ENCODE measurements at regions not wholly inside any gene's neighbourhood (a gene's known extent, or its start where the extent isn't known, plus 50 kb on each side); places are given as distances from the start of the nearest gene placed in this dataset.

- H3K4me3 ChIP-seq (ENCODE audit: low read depth in 1 of 2, low read length in 1 of 2) = no peak overlapping the region
- TF ChIP-seq CTCF (IDR thresholded peaks at IDR 0.05) = no peak
- H3K27ac ChIP-seq = no peak overlapping the region
- H3K27me3 ChIP-seq = no peaks in the 10 kb centered on the region
- H3K36me3 ChIP-seq = no peaks in the 10 kb centered on the region
- H3K9me3 ChIP-seq = no peaks in the 10 kb centered on the region
- no peaks in the 10 kb centered on the region for H3K4me1 ChIP-seq (ENCODE audit: control insufficient read depth in 1 of 2, insufficient read depth in 1 of 2, low read depth in 1 of 2, low read length in 1 of 2)
Observed at GRCh38 chrX:15985937-15986336, 131.3 kb upstream of the AP1S2 start.

- H3K4me1 ChIP-seq (ENCODE audit: control insufficient read depth in 1 of 2, insufficient read depth in 1 of 2, low read depth in 1 of 2, low read length in 1 of 2) = peaks cover 1 to 4% of the 10 kb centered on the region in 2 experiments
- H3K36me3 ChIP-seq = no peaks in the 10 kb centered on the region
- no peak for TF ChIP-seq CTCF (IDR thresholded peaks at IDR 0.05)
- no peaks in the 10 kb centered on the region for H3K9me3 ChIP-seq
- no peaks in the 10 kb centered on the region for H3K27me3 ChIP-seq
- no peak overlapping the region for H3K4me3 ChIP-seq (ENCODE audit: low read depth in 1 of 2, low read length in 1 of 2)
- H3K27ac ChIP-seq = no peak overlapping the region
Observed at GRCh38 chrX:15983034-15983433, 128.4 kb upstream of the AP1S2 start.

- Histone ChIP-seq H3K9me3 (no peaks in the 10 kb centered on the region), H3K36me3 (no peaks in the 10 kb centered on the region), H3K4me1 (ENCODE audit: control insufficient read depth in 1 of 2, insufficient read depth in 1 of 2, low read depth in 1 of 2, low read length in 1 of 2) (peaks cover 32 to 42% of the 10 kb centered on the region in 2 experiments), H3K27ac (peak overlapping the region; percentile 84), H3K27me3 (no peaks in the 10 kb centered on the region), H3K4me3 (ENCODE audit: low read depth in 1 of 2, low read length in 1 of 2) (peak overlapping the region; percentile 30 to 34)
- no peak for TF ChIP-seq CTCF (IDR thresholded peaks at IDR 0.05)
Observed at GRCh38 chrX:15977644-15978043, 123.0 kb upstream of the AP1S2 start.

- H3K27me3 ChIP-seq = no peaks in the 10 kb centered on the region
- TF ChIP-seq CTCF (IDR thresholded peaks at IDR 0.05) = no peak
- H3K4me3 ChIP-seq (ENCODE audit: low read depth in 1 of 2, low read length in 1 of 2) = no peak overlapping the region
- peak overlapping the region; percentile 84 for H3K27ac ChIP-seq
- no peaks in the 10 kb centered on the region for H3K36me3 ChIP-seq
- no peaks in the 10 kb centered on the region for H3K9me3 ChIP-seq
- peaks cover 32 to 42% of the 10 kb centered on the region in 2 experiments for H3K4me1 ChIP-seq (ENCODE audit: control insufficient read depth in 1 of 2, insufficient read depth in 1 of 2, low read depth in 1 of 2, low read length in 1 of 2)
Observed at GRCh38 chrX:15976396-15976795, 121.8 kb upstream of the AP1S2 start.

GRCh38 chrX:15973946-15974345, 119.3 kb upstream of the AP1S2 start:
- Histone ChIP-seq H3K9me3 (no peaks in the 10 kb centered on the region), H3K4me3 (ENCODE audit: low read depth in 1 of 2, low read length in 1 of 2) (no peak overlapping the region), H3K27me3 (no peaks in the 10 kb centered on the region), H3K27ac (peak overlapping the region; percentile 25), H3K4me1 (ENCODE audit: control insufficient read depth in 1 of 2, insufficient read depth in 1 of 2, low read depth in 1 of 2, low read length in 1 of 2) (peaks cover 32 to 42% of the 10 kb centered on the region in 2 experiments), H3K36me3 (no peaks in the 10 kb centered on the region)
- TF ChIP-seq CTCF (IDR thresholded peaks at IDR 0.05) = no peak

- peak overlapping the region; percentile 25 for H3K27ac ChIP-seq
- H3K36me3 ChIP-seq = no peaks in the 10 kb centered on the region
- H3K27me3 ChIP-seq = no peaks in the 10 kb centered on the region
- H3K9me3 ChIP-seq = no peaks in the 10 kb centered on the region
- no peak overlapping the region for H3K4me3 ChIP-seq (ENCODE audit: low read depth in 1 of 2, low read length in 1 of 2)
- TF ChIP-seq CTCF (IDR thresholded peaks at IDR 0.05) = peak; percentile 62
- peaks cover 32 to 40% of the 10 kb centered on the region in 2 experiments for H3K4me1 ChIP-seq (ENCODE audit: control insufficient read depth in 1 of 2, insufficient read depth in 1 of 2, low read depth in 1 of 2, low read length in 1 of 2)
Observed at GRCh38 chrX:15973299-15973698, 118.7 kb upstream of the AP1S2 start.

All from neutrophil (primary cell).